Breast epithelium (tissue), 3 donors: ENCODE measurements at regions not wholly inside any gene's neighbourhood (a gene's known extent, or its start where the extent isn't known, plus 50 kb on each side); places are given as distances from the start of the nearest gene placed in this dataset.

Source experiments
- CTCF ChIP-seq, 3 donors: fragments of 450-650 bp; IDR thresholded peaks; one replicate each; pipeline ENCODE4 v1.5.1; 2016 to 2017; ENCODE audit warnings: antibody characterized with exemption in 3 of 3, mild to moderate bottlenecking in 3 of 3, moderate library complexity in 3 of 3
- POLR2A ChIP-seq: fragments of 450-650 bp; IDR thresholded peaks from one replicate; pipeline ENCODE4 v1.6.1; 2016; ENCODE audit warnings: antibody characterized with exemption, mild to moderate bottlenecking, moderate library complexity
- POLR2AphosphoS5 ChIP-seq, 3 donors: sonication (generic); formaldehyde crosslinking; IDR thresholded peaks; one replicate each; pipeline ENCODE4 v1.6.1; 2017; ENCODE audit warnings: antibody characterized with exemption in 3 of 3

GRCh38 chr5:20335978-20336377 lies 348.0 kb upstream of the CDH18 start:
- TF ChIP-seq POLR2A (no peak), CTCF (IDR thresholded peaks at IDR 0.05) (no peak), POLR2AphosphoS5 (IDR thresholded peaks at IDR 0.05) (no peak)
